T-cell (primary cell): ENCODE measurements at regions not wholly inside any gene's neighbourhood (a gene's known extent, or its start where the extent isn't known, plus 50 kb on each side); places are given as distances from the start of the nearest gene placed in this dataset.
"Not testable (repeated sequence)": the region's sequence is repeated elsewhere in the genome, so short reads cannot be mapped to it uniquely, and the experiment has no call there.

Source experiments
- ATAC-seq, 4 experiments: fragments of 200-7000 bp in 3 of 4; fragments of 150-1000 bp in 1 of 4; cut with Tn5 transposase; replicated peaks in 1 of 4; 1 replicate in 3 of 4; 2 replicates in 1 of 4; pipeline ENCODE4 v1.10.0; 2021; ENCODE audit warnings: moderate library complexity in 3 of 4, mild to moderate bottlenecking in 2 of 4, moderate number of reproducible peaks in 1 of 4
- CTCF ChIA-PET, 2 donors: fragments of 300-600 bp; sonication (Branson Sonifier 250); formaldehyde crosslinking; loops; one replicate each; lab custom pipeline; 2022; ENCODE audit warnings: antibody characterized with exemption in 2 of 2; lab: Charles Lee
- POLR2A ChIA-PET, 2 donors: fragments of 300-600 bp; sonication (Branson Sonifier 250); formaldehyde crosslinking; loops; one replicate each; lab custom pipeline; 2022; ENCODE audit warnings: antibody characterized with exemption in 2 of 2; lab: Charles Lee
- DNase-seq, 35 experiments: peaks; one replicate each; pipeline versions ENCODE4 v3.0.0 to v3.0.0-alpha.2; 2013 to 2023
- H3K27ac ChIP-seq: one replicate; pipeline ENCODE4 v1.5.1; 2013; ENCODE audit warnings: low read length
- H3K27me3 ChIP-seq, 2 experiments: replicated peaks in 1 of 2; 1 replicate in 1 of 2; 2 replicates in 1 of 2; pipeline versions ENCODE4 v1.6.1 to v1.7.0; 2013; ENCODE audit warnings: low read length in 1 of 2, mixed read lengths in 1 of 2; ENCODE audit not compliant: control insufficient read depth in 2 of 2, insufficient read depth in 2 of 2; ENCODE audit errors: extremely low read depth in 1 of 2
- H3K36me3 ChIP-seq, 2 donors: 1 replicate in 1 of 2; 2 replicates in 1 of 2; pipeline versions ENCODE4 v1.6.1 to v1.7.0; 2013; ENCODE audit warnings: low read length in 1 of 2; ENCODE audit not compliant: control insufficient read depth in 2 of 2, insufficient read depth in 1 of 2; ENCODE audit errors: extremely low read depth in 1 of 2
- H3K4me1 ChIP-seq, 2 experiments: 1 replicate in 1 of 2; 2 replicates in 1 of 2; pipeline versions ENCODE4 v1.6.1 to v1.7.0; 2013; ENCODE audit warnings: low read length in 2 of 2, mixed read lengths in 1 of 2; ENCODE audit not compliant: insufficient read depth in 2 of 2, control insufficient read depth in 1 of 2; ENCODE audit errors: extremely low read depth in 1 of 2
- H3K4me3 ChIP-seq, 2 donors: 1 replicate in 1 of 2; 2 replicates in 1 of 2; pipeline versions ENCODE4 v1.5.1 to v1.7.0; 2013; ENCODE audit warnings: mild to moderate bottlenecking in 2 of 2, low read length in 1 of 2, moderate library complexity in 1 of 2; ENCODE audit not compliant: control insufficient read depth in 1 of 2; ENCODE audit errors: extremely low read depth in 1 of 2
- H3K9me3 ChIP-seq: 2 replicates; pipeline ENCODE4 v1.7.0; 2013
- H3K27ac Mint-ChIP-seq, 2 donors: one replicate each; pipeline ENCODE4 v1.8.0; 2020 to 2021; ENCODE audit warnings: mild to moderate bottlenecking in 2 of 2, mixed read lengths in 2 of 2
- H3K27me3 Mint-ChIP-seq, 2 donors: one replicate each; pipeline ENCODE4 v1.8.0; 2021 to 2022; ENCODE audit warnings: mixed read lengths in 2 of 2
- H3K36me3 Mint-ChIP-seq: one replicate; pipeline ENCODE4 v1.8.0; 2021; ENCODE audit warnings: mixed read lengths
- H3K4me1 Mint-ChIP-seq, 3 donors: one replicate each; pipeline ENCODE4 v1.8.0; 2020 to 2022; ENCODE audit warnings: mixed read lengths in 3 of 3, mild to moderate bottlenecking in 1 of 3
- H3K4me3 Mint-ChIP-seq, 3 donors: one replicate each; pipeline ENCODE4 v1.8.0; 2020 to 2022; ENCODE audit warnings: mild to moderate bottlenecking in 3 of 3, mixed read lengths in 3 of 3, moderate library complexity in 3 of 3
- H3K9me3 Mint-ChIP-seq, 3 donors: one replicate each; pipeline ENCODE4 v1.8.0; 2020 to 2022; ENCODE audit warnings: mixed read lengths in 3 of 3
- WGBS: methylation state at CpG from one replicate; pipeline ENCODE4 v1.1.5; 2013; ENCODE audit warnings: missing lambda C conversion rate; ENCODE audit not compliant: insufficient coverage; 5-methylcytosine and 5-hydroxymethylcytosine counted together

- Mint-ChIP-seq H3K4me3 (no peak overlapping the region), H3K9me3 (peaks cover 0 to 7% (median 0%) of the 10 kb centered on the region in 3 donors), H3K27me3 (no peaks in the 10 kb centered on the region), H3K4me1 (no peaks in the 10 kb centered on the region), H3K36me3 (no peaks in the 10 kb centered on the region), H3K27ac (no peak overlapping the region)
- POLR2A ChIA-PET: no interaction called here
- Histone ChIP-seq H3K27ac (no peak overlapping the region), H3K4me3 (no peak overlapping the region), H3K4me1 (no peaks in the 10 kb centered on the region), H3K9me3 (no peaks in the 10 kb centered on the region), H3K36me3 (no peaks in the 10 kb centered on the region), H3K27me3 (no peaks in the 10 kb centered on the region)
- WGBS: no CpG with 5 or more reads among the region's 2 CpGs
- ATAC-seq (no peak), DNase-seq (no peak)
- CTCF ChIA-PET: no interaction called here
Observed at GRCh38 chr3:88828466-88828865, 279.0 kb upstream of the EPHA3 start.

- Histone ChIP-seq H3K36me3 (no peaks in the 10 kb centered on the region), H3K4me3 (no peak overlapping the region), H3K9me3 (no peaks in the 10 kb centered on the region), H3K4me1 (no peaks in the 10 kb centered on the region), H3K27me3 (no peaks in the 10 kb centered on the region), H3K27ac (no peak overlapping the region)
- no peak for DNase-seq
- Mint-ChIP-seq H3K36me3 (no peaks in the 10 kb centered on the region), H3K9me3 (peaks cover 5 to 20% (median 9%) of the 10 kb centered on the region in 3 donors), H3K27ac (no peak overlapping the region), H3K4me1 (no peaks in the 10 kb centered on the region), H3K4me3 (no peak overlapping the region), H3K27me3 (no peaks in the 10 kb centered on the region)
- POLR2A ChIA-PET: no interaction called here
- CTCF ChIA-PET: no interaction called here
- no peak for ATAC-seq
- no CpG with 5 or more reads among the region's 2 CpGs for WGBS
Observed at GRCh38 chr3:88852606-88853005, 254.8 kb upstream of the EPHA3 start.

- no peak for ATAC-seq
- CTCF ChIA-PET: no interaction called here
- H3K4me1 ChIP-seq: no peaks in the 10 kb centered on the region
- H3K27ac ChIP-seq: no peak overlapping the region
- Mint-ChIP-seq H3K4me1 (no peaks in the 10 kb centered on the region), H3K36me3 (no peaks in the 10 kb centered on the region), H3K9me3 (peaks cover 4 to 21% (median 18%) of the 10 kb centered on the region in 3 donors), H3K4me3 (no peak overlapping the region), H3K27me3 (no peaks in the 10 kb centered on the region), H3K27ac (no peak overlapping the region)
- no peaks in the 10 kb centered on the region for H3K36me3 ChIP-seq
- no peaks in the 10 kb centered on the region for H3K9me3 ChIP-seq
- H3K4me3 ChIP-seq: no peak overlapping the region
- POLR2A ChIA-PET: no interaction called here
- DNase-seq: no peak
- WGBS: no CpG with 5 or more reads among the region's 3 CpGs
- H3K27me3 ChIP-seq: no peaks in the 10 kb centered on the region
Observed at GRCh38 chr3:88863196-88863595, 244.2 kb upstream of the EPHA3 start.

- ChIA-PET POLR2A (no interaction called here), CTCF (no interaction called here)
- Histone ChIP-seq H3K4me1 (no peaks in the 10 kb centered on the region), H3K9me3 (no peaks in the 10 kb centered on the region), H3K4me3 (no peak overlapping the region), H3K27ac (no peak overlapping the region), H3K27me3 (no peaks in the 10 kb centered on the region), H3K36me3 (no peaks in the 10 kb centered on the region)
- WGBS: 90% methylated on average over 3 of the region's 4 CpGs
- H3K27me3 Mint-ChIP-seq: no peaks in the 10 kb centered on the region
- no peak for ATAC-seq
- no peaks in the 10 kb centered on the region for H3K4me1 Mint-ChIP-seq
- H3K4me3 Mint-ChIP-seq: no peak overlapping the region
- no peak for DNase-seq
- no peak overlapping the region for H3K27ac Mint-ChIP-seq
- H3K9me3 Mint-ChIP-seq: peaks cover 4 to 18% (median 18%) of the 10 kb centered on the region in 3 donors
- no peaks in the 10 kb centered on the region for H3K36me3 Mint-ChIP-seq
Observed at GRCh38 chr3:88876724-88877123, 230.7 kb upstream of the EPHA3 start.

GRCh38 chr3:88879905-88880304 lies 227.5 kb upstream of the EPHA3 start:
- peaks cover 7 to 31% (median 21%) of the 10 kb centered on the region in 3 donors for H3K9me3 Mint-ChIP-seq
- no peaks in the 10 kb centered on the region for H3K4me1 ChIP-seq
- no peak overlapping the region for H3K4me3 ChIP-seq
- H3K36me3 Mint-ChIP-seq: no peaks in the 10 kb centered on the region
- no peaks in the 10 kb centered on the region for H3K9me3 ChIP-seq
- 64% methylated on average over 3 of the region's 3 CpGs for WGBS
- no peak overlapping the region for H3K27ac ChIP-seq
- DNase-seq (no peak), ATAC-seq (no peak)
- ChIA-PET CTCF (no interaction called here), POLR2A (no interaction called here)
- H3K27me3 Mint-ChIP-seq: no peaks in the 10 kb centered on the region
- no peaks in the 10 kb centered on the region for H3K4me1 Mint-ChIP-seq
- H3K27ac Mint-ChIP-seq: no peak overlapping the region
- H3K27me3 ChIP-seq: no peaks in the 10 kb centered on the region
- H3K36me3 ChIP-seq: no peaks in the 10 kb centered on the region
- no peak overlapping the region for H3K4me3 Mint-ChIP-seq

GRCh38 chr3:88882121-88882520 lies 225.3 kb upstream of the EPHA3 start:
- Histone ChIP-seq H3K36me3 (no peaks in the 10 kb centered on the region), H3K9me3 (no peaks in the 10 kb centered on the region), H3K27ac (no peak overlapping the region), H3K27me3 (no peaks in the 10 kb centered on the region), H3K4me3 (no peak overlapping the region), H3K4me1 (no peaks in the 10 kb centered on the region)
- H3K36me3 Mint-ChIP-seq: no peaks in the 10 kb centered on the region
- CTCF ChIA-PET: no interaction called here
- ATAC-seq (no peak), DNase-seq (no peak)
- H3K9me3 Mint-ChIP-seq: peaks cover 10 to 36% (median 15%) of the 10 kb centered on the region in 3 donors
- WGBS: no CpG with 5 or more reads among the region's 2 CpGs
- POLR2A ChIA-PET: no interaction called here
- H3K4me3 Mint-ChIP-seq: no peak overlapping the region
- H3K4me1 Mint-ChIP-seq: no peaks in the 10 kb centered on the region
- no peak overlapping the region for H3K27ac Mint-ChIP-seq
- no peaks in the 10 kb centered on the region for H3K27me3 Mint-ChIP-seq

GRCh38 chr3:88886624-88887023 lies 220.8 kb upstream of the EPHA3 start:
- H3K4me1 ChIP-seq, H3K36me3 Mint-ChIP-seq, ATAC-seq, POLR2A ChIA-PET, H3K4me3 Mint-ChIP-seq, H3K27ac Mint-ChIP-seq, H3K36me3 ChIP-seq, CTCF ChIA-PET, H3K27ac ChIP-seq, DNase-seq, H3K4me1 Mint-ChIP-seq, H3K4me3 ChIP-seq, H3K27me3 ChIP-seq, H3K9me3 ChIP-seq, H3K27me3 Mint-ChIP-seq: not testable (repeated sequence)
- peaks cover 22 to 25% (median 23%) of the 10 kb centered on the region in 3 donors for H3K9me3 Mint-ChIP-seq
- WGBS: 93% methylated on average over 12 of the region's 12 CpGs
